Frontal cortex (tissue), 4 donors: ENCODE measurements at regions not wholly inside any gene's neighbourhood (a gene's known extent, or its start where the extent isn't known, plus 50 kb on each side); places are given as distances from the start of the nearest gene placed in this dataset. TPM values are rescaled to one million over a fixed set of nuclear protein-coding genes. Genes with fewer than 3 reads are reported as not detected.
A peak's percentile ranks its signal among the peaks of the same experiment; 100 is the strongest.
"Not testable (repeated sequence)": the region's sequence is repeated elsewhere in the genome, so short reads cannot be mapped to it uniquely, and the experiment has no call there.

Experiments
- DNase-seq, 2 donors: peaks; one replicate each; pipeline ENCODE4 v3.0.0; 2012; ENCODE audit warnings: low spot score in 2 of 2
- FAIRE-seq: peaks from 2 replicates; lab custom pipeline; 2012; peaks lifted over from hg19 to GRCh38; lab: Jason Lieb, UNC
- small RNA-seq: library from RNA; depleted of rRNA; stranded (forward); fragments of <200 nt; gene quantifications from one replicate; pipeline ENCODE3, GENCODE V24; 2014
- donor health status: control.
- donor health status: control.
- donor health status: control.

GRCh38 chr4:4052933-4053332 lies 173.8 kb downstream of the OTOP1 start:
- DNase-seq, FAIRE-seq: not testable (repeated sequence)

- DNase-seq, FAIRE-seq: not testable (repeated sequence)
Measured at GRCh38 chr4:4057226-4057625, 169.5 kb downstream of the OTOP1 start.

DNA sequence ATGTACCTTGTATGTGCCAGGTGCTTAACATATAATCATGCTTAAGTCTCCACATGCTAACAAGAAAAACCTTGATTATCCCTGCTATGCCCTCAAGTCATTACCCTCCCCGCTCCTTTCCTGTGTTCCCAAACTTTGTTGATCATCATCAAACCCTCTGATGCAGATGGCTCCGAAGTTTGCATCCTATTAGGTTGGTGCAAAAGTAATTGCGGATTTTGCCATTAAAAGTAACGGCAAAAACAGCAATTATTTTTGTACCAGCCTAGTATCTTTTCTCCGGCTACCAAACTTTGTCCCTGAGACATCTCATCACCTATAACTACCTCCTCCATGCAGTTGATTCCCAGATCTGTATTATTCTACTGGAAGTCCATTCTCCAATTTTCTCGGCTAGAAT lies 142.6 kb downstream of the OTOP1 start:
- DNase-seq, FAIRE-seq: not testable (repeated sequence)

- not testable (repeated sequence) for FAIRE-seq, DNase-seq
Measured at GRCh38 chr4:4089716-4090419, 136.9 kb downstream of the OTOP1 start.

- DNase-seq, FAIRE-seq: not testable (repeated sequence)
Measured at GRCh38 chr4:4090720-4091119, 136.0 kb downstream of the OTOP1 start.

DNA sequence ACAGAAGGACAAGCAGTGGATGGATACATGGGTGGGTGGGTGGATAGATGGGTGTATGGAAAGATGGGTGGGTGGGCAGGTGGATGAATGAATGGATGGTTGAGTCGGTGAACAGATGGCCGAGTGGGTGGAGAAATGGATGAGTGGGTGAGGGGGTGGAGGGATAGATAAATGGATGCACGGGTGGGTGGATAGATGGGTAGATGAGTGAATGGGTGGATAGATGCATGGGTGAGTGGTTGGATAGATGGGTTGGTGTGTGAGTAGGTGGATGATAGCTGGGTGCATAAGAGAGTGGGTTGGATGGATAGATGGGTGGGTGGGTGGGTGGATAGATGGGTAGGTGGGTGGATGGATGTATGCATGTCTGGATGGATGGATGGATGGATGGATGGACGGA lies 134.6 kb downstream of the OTOP1 start:
- not testable (repeated sequence) for FAIRE-seq, DNase-seq

- not testable (repeated sequence) for DNase-seq, FAIRE-seq
Measured at GRCh38 chr4:4099610-4100009, 127.1 kb downstream of the OTOP1 start.

- peak in 1 of 2 donors; percentile 7 for DNase-seq
- FAIRE-seq = not testable (repeated sequence)
Measured at GRCh38 chr4:4106923-4107322, 119.8 kb downstream of the OTOP1 start.

DNA sequence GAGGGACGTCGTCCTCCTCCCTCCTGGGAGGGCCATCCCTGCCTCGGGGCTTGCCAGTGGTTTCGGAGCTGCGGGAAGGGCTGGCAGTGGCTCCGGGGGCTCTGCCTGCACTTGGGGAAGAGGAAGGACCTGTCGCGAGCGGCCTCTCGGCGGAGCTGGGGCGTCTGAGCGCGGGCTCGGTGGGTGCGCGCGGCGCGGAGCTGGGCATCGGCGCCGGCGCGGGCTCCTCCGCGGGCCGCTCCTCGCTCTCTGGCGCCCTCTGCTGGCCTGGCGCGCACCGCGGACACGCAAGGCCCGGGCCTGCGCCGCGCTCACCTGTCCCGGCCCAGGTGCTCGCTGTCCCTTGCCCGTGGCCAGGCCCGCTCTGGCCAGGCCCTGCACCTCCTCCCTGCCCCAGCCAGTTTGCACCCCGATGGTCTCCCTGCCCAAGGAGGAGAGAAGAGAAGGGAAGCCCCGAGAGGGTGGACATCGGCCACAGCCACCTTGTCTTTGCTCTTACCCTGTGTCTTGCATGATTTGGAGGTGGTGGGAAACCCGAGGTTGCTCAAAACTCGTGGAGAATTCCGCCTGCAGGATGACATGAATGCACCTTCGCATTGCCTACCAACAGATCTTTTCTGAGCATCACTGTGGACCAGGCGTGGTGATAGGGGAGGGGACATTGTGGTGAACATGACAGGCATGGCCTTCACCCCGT lies 119.2 kb downstream of the OTOP1 start:
- DNase-seq = peak; percentile 71 to 74
- not testable (repeated sequence) for FAIRE-seq

DNA sequence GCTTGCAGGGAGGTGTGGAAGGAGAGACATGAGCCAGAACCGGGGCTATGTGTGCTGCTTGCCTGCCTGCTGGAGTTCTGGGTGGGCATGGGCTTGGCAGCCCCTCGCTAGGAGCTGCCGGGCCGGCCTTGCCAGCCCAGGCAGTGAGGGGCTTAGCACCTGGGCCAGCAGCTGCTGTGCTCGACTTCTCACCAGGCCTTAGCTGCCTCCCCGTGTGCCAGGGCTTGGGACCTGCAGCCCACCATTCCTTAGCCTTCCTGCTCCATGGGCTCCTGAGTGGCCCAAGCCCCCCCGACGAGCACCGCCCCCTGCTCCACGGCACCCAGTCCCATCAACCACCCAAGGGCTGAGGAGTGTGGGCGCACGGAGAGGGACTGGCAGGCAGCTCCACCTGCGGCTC lies 111.3 kb downstream of the OTOP1 start:
- not testable (repeated sequence) for DNase-seq, FAIRE-seq

- not testable (repeated sequence) for FAIRE-seq, DNase-seq
Measured at GRCh38 chr4:4116901-4117300, 109.8 kb downstream of the OTOP1 start.

DNA sequence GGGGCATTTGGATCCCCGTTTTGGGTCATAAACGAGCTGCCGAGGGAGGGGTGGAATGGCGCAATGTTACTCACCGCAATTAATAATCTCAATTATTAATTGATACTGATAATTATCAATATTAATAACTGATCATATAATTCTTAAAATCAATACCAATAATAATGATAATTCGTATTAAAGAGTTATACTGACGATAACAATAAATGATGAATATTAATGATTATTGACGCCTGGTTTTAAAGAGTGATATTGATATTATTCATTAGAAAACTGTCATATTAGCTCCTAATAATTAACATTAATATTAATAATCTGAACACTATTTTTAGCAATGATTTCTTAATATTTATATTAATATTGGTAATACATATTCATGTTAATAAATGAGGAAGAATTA lies 92.4 kb downstream of the OTOP1 start:
- FAIRE-seq, DNase-seq: not testable (repeated sequence)

GRCh38 chr4:4136621-4137020 lies 90.1 kb downstream of the OTOP1 start:
- peak; percentile 49 for FAIRE-seq
- not testable (repeated sequence) for DNase-seq

Small RNAs in the stretch of these regions (small RNA-seq; reads per million reads assigned to genes)
- gene AC116562.3 = not detected
